CD4-positive, alpha-beta T cell treated with Interleukin-4 for 1 hour (primary cell): ENCODE measurements at regions not wholly inside any gene's neighbourhood (a gene's known extent, or its start where the extent isn't known, plus 50 kb on each side); places are given as distances from the start of the nearest gene placed in this dataset.
"Not testable (repeated sequence)": the region's sequence is repeated elsewhere in the genome, so short reads cannot be mapped to it uniquely, and the experiment has no call there.

ENCODE experiments used
- DNase-seq, 2 donors: peaks; one replicate each; pipeline ENCODE4 v3.0.0-alpha.2; 2020 to 2022

DNA sequence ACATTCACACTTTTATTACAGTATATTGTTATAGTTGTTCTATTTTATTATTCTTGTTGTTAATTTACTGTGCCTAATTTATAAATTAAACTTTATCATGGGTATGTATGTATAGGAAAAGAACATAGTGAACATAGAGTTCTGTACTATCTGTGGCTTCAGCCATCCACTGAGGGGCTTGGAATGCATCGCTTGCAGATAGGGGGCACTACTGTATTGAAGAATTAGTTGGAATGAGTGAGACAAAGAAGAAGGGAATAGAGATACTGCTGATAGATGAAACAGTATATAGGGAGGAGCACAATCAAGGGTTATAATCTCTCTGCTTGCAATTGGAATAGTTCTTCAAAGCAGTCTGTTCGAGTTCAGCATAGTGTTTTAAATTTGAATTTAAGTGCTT, 432.2 kb downstream of the RAB38 start:
- DNase-seq: no peak

GRCh38 chr11:87740968-87741367, 434.3 kb downstream of the RAB38 start:
- DNase-seq: no peak

- DNase-seq: no peak
These were observed 434.8 kb downstream of the RAB38 start for GRCh38 chr11:87740451-87740850.

DNA sequence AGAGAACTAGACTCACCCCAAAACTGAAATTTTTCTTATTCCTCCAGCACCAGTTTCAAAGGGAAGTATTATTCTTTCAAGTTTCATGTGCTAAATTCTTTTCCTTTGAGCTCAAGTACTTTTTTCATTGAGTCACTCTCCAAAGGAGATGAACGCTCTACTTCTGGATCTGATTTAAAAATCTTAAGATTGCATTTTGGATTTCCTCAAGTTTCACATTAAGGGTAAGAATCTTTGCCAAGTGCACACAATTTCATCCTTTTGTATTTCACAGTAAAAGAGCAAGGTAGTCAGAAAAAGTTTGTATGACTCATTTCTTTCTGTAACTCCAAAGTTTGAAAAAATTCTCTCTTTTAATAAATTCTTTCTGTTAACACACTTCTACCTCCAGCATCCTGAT, 435.5 kb downstream of the RAB38 start:
- DNase-seq: no peak

DNA sequence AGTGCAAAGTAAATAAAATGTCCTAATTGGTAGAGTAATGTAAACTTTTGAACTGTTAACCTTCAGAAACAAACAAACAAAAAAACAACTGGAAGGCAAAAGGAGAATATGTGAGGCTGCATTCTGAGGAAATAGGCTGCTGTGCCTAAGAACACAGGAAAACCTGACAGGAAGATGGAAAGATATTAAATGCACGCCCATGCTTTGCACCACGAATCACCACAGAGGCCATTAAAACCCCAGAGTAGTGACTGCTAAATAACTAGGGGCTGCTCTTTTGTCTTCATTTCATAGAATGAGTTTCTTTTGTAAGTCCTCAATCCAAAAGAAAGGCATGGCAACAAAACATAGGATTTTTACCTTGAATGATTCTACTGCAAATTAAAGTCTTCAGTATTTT, 436.0 kb downstream of the RAB38 start:
- DNase-seq: no peak

DNA sequence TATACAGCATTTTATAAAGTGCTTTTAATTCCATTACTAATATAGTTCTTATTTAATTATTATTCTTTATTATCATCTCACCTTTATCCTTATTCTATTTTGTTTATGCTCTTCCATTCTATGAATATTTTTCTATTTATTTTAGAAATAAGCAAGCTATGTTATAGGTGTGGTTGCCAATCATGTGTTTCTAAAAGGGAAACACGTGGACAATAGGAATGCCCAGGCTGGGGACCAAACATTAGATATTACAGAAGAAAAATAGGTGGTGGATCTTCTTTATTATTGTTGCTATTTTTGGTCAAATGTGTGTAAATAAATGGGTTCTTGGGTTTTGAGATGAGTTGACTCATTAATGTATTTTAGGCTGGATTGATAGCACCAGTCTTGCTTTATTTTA, 438.3 kb downstream of the RAB38 start:
- no peak for DNase-seq

DNA sequence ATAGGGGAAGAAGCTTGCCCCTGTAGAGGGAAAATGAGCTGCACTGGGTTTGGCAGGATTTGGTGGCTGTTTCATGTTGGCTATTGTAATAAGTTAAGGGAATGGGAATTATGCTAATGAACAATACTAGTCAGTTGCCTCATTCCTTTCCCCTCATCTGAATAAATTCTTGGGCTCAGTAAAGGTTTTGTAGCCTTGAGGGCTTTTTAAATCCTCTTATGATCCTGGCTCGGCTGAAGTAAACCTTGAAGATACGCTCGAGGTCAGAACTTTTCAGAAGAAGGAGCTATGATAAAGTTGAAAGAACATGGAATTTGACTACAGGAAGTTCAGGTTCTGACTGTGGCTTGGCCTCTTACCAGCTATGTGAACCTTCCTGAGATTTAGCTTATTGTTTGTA, 448.7 kb downstream of the RAB38 start:
- no peak for DNase-seq

GRCh38 chr11:87724358-87724757, 450.9 kb downstream of the RAB38 start:
- DNase-seq: no peak

DNA sequence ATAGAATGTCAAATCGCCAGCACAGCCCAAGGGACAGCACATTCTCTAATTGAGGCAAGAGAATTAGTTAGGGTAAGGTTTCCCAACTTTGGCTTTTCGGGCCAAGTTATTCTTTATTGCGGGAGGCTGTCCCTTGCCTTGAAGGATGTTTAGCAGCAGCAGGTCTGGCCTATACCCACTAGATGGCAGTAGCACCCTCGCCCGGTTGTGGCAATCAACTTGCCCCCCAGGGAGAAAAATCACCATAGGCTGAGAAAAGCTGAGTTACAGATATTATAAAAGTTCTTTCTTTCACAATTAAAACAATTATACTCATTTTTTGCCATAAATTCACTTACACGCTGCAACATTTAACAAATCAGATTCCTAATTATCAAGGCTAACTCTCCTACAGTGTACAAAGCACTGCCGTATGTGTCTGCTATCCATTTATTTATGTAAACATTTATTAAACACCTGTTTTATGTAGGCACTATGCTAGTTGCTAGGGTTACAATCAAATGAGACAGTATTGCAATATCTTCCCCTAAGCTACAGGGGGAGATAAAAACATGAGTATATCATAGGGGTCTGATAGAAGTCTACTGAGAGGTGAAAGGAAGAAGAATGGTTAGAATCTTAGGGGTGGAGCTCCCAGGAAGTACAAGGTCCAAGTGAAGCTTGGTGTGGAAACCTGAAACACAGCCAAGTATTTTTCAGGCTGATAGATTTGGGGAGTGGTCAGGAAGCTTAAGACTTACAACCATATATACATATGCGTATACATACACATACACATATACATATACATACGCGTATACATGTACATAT, 452.3 kb downstream of the RAB38 start:
- DNase-seq: no peak

GRCh38 chr11:87719326-87720073, 455.7 kb downstream of the RAB38 start:
- DNase-seq: no peak

GRCh38 chr11:87712802-87713202, 462.4 kb downstream of the RAB38 start:
- DNase-seq: no peak

DNA sequence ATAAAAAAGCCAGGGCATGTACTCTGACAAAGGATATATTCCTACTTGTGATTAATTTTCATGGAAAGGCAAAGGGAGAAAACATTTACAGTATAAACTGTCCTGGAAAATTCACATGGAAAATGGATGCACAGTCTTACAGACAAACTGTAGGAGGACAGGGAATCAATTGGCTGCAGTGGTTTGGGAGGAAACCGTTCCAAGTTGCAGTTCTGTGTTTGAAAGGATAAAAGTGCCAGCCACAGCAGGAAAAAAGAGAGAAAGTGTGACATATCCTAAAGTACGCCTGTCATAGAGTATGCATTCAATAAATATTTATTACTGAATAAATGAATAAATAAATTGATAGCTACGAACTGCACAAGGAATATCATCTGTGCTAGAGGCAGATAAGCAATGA, 462.9 kb downstream of the RAB38 start:
- no peak for DNase-seq

- DNase-seq: not testable (repeated sequence)
These were observed 471.7 kb downstream of the RAB38 start for GRCh38 chr11:87703589-87703988.

- DNase-seq: no peak
These were observed 499.2 kb downstream of the RAB38 start for GRCh38 chr11:87675993-87676392.

GRCh38 chr11:87666730-87667129, 508.5 kb downstream of the RAB38 start:
- no peak for DNase-seq

- DNase-seq: no peak
These were observed 513.0 kb downstream of the RAB38 start for GRCh38 chr11:87662287-87662686.

DNA sequence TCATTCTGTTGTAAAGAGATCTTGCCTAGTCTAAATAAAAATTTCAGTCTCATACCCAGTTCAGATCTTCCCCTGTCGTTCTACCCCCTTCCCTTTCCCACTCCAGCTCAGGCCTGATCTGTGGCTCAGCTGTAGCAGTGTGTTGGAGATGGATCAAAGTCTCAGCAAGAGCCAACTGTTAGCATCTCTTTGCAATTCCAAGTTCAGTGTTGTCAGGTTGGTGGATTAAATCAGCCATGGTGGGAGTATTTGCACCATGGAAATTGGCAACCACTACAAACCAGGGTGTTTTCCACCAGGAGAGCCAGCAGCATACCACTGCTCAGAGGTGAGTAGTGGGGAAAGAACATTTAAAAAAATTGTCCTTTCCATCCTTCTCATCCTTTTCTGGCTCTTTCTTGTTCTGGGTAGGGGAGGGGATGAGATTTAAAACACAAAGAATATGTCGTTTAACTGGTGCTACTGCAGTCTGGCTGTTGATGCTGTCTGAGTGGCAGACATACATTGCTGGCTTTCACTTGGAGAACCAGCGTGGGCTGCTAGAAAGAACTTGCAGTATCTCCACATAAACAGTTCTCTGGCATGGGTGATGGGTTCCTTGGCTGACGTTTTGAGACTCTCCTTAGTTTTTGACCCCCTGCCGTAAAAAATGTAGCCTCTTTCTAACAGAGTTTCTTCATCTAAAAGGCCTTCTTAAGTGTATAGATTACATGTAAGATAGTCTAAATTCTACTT, 514.1 kb downstream of the RAB38 start:
- DNase-seq: no peak

GRCh38 chr11:87659807-87660206, 515.4 kb downstream of the RAB38 start:
- no peak for DNase-seq

GRCh38 chr11:87645626-87646025, 529.6 kb downstream of the RAB38 start:
- no peak for DNase-seq

GRCh38 chr11:87639753-87640364, 535.4 kb downstream of the RAB38 start:
- no peak for DNase-seq

GRCh38 chr11:87635001-87635400, 540.2 kb downstream of the RAB38 start:
- no peak for DNase-seq

- no peak for DNase-seq
These were observed 540.9 kb downstream of the RAB38 start for GRCh38 chr11:87634331-87634730.

DNA sequence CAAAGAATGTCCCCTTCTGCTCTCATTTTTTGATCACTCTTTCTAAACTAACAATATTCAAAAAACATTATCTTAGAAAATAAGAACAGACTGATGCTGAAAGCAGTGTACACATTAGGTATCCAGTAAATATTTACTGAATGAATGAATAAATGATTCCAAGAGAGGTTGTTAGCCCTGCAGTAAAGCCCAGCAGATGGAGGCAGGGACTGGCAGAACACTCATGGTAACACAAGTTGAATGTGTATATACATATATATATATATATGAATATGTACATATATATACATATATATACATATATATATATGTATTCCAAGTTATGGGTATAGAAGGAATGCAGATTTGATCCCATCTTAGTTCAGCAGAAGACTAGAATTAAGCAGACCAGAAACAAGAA, 546.3 kb downstream of the RAB38 start:
- DNase-seq: no peak
